Islet of Langerhans (tissue), 1 donor: ENCODE measurements at regions not wholly inside any gene's neighbourhood (a gene's known extent, or its start where the extent isn't known, plus 50 kb on each side); places are given as distances from the start of the nearest gene placed in this dataset.
"Not testable (repeated sequence)": the region's sequence is repeated elsewhere in the genome, so short reads cannot be mapped to it uniquely, and the experiment has no call there.

Source experiments
- FAIRE-seq: peaks from one replicate; lab custom pipeline; 2011; peaks lifted over from hg19 to GRCh38; lab: Jason Lieb, UNC

DNA sequence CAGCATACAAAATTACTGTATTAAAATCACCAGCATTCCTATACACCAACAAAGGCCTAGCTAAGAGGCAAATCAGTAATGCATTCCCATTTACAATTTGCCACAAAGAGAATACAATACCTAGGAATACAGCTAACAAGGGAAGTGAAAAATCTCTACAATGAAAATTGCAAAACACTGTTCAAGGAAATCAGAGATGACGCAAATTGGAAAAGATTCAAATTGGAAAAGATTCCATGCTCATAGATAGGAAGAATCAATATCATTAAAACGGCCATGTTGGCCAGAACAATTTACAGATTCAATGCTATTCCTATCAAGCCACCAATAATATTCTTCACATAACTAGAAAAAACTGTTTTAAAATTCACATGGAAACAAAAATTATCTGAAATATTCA is 123.0 kb upstream of the ANO5 start:
- FAIRE-seq = no peak

DNA sequence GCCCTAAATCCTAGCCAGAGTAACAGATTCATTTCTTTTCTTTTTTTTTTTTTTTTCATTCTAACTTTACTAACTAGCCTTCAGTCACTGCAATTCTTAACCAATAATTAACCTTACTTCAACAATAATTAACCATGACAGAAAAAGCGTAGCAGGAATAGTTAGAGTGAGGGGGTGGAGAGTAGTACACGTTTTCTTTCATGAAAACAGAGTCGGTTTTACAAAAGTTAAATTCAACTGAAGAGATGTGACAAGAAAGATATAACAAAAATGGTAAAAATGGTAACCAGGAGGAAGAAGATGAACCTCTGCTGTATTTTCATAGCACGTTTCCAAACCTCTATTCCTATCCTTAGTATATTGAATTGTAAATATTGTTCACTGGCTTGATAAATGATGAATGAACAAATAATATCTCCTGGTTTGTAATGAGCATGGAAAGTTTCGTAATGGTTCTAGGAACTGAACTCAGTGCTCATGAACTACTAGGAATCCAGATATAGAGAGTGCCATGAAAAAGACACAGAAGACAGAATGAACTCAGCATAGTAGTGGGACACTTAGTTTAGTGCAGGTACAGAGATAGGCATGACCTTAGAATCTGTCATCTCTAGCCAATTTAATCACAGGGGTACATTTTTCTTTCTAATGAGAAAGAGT is 116.5 kb upstream of the ANO5 start:
- no peak for FAIRE-seq

GRCh38 chr11:22078063-22078462 is 114.8 kb upstream of the ANO5 start:
- no peak for FAIRE-seq

DNA sequence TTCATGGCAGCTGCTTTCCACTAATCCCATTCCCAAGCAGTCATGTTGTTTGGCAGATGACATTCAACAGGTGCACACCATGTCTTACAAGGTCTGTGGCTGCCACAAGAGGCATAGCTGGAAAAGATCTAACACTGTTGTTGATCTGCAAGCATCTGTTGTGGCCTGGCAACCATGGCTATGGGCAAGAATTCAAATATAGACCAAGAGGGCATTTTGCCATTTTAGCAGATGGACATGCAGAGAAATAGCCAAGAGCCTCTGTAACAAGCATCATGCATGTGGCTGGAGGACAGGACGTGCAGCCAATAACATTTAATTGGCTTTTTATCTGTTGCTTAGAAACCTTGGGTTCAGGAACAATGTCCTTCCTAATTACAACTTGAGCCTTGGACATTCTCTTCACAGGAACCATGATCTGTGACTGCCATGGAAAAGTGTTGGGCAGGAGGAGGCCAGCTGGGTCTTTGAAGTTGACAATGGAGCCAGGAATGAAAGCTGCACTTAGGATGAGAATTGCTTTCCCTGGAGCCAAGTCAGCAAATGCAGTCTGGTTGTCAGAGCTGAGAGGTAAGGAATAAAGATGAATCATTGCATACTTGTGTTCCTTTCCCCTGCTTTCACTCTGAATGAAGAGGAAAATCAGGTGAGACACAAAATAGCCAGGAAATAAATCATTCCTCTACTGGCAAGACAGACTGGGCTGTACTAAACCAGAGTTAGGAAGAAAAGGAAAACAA is 113.6 kb upstream of the ANO5 start:
- FAIRE-seq = no peak

DNA sequence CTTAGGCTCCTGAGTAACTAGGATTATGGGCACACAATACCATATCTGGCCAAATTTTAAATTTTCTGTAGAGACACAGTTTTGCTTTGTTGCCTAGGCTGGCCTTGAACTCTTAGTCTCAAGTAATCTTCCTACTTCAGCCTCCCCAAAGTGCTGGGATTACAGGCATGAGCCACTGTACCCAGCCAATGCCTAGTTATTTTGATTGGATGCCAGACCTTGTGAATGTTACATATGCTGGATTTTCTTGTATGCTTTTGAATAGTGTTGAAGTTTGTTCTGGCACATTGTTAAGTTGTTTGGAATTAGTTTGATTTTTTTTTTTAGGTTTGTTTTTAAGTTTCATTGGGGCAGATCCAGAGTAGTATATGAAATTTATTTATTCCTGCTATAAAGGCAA is 110.7 kb upstream of the ANO5 start:
- no peak for FAIRE-seq

GRCh38 chr11:22082788-22083187 is 110.1 kb upstream of the ANO5 start:
- no peak for FAIRE-seq

DNA sequence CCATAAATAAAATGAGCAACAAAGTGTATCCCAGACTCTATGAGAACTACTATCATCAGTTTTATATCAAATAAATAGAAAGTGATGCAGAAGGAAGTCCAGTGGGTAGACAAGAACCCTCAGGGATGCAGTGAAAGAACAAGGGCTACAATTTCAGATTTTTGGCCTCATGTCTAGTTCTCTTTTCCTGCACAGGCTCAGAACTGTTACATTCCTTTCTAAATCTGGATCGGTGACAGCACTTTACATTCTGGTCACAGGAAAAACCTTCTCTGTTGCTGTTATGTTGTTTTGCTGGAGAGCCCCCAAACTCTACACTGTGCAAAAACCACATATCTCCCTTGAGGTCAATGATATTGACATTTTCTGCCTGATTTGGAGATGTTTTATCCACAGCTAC is 108.8 kb upstream of the ANO5 start:
- no peak for FAIRE-seq

GRCh38 chr11:22084564-22084963 is 108.3 kb upstream of the ANO5 start:
- no peak for FAIRE-seq

DNA sequence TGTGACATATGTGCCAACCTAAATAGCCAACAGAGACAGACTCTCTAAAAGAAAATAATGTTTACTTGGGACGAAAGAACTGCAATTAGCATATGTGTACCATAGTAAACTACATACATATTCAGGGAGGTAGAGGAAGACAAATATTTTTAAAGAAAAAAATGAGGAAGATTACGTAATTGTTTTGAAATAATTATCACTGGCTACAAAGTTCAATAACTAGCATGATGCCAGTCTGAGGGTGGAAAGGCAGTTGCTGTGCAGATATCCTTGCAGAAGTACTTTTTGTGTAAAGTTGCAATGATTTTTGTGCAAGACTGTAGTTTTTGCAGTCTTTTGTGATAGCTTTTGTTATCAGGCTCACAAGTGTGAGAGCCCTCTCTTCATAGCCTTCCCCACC is 103.3 kb upstream of the ANO5 start:
- no peak for FAIRE-seq

- FAIRE-seq = no peak
Measured at GRCh38 chr11:22106566-22106965, 86.3 kb upstream of the ANO5 start.

DNA sequence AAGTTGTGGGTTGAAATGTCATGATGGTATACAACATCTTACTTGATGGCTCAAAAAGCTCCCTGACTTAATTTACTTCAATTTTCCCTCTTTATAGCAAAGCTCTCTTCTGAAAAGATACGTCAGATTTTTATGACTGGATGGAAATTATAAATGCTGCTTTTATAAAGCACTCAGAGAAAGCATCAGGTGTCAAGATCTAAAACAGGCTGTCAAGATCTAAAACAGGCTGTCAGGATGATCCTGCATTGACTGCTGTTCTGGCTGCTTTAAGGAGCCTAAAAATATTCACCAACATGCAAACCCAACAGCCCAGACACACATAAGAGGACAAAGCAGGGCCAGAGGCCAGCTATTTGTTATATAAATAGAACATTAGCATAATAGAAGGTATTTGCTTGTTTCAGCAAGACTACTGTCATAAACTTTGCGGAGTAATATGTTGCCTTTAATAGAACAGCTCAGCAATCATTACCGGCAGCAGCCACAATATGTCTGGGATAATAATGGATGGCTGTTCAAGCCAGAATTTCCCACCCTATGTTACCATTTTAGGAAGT is 77.3 kb upstream of the ANO5 start:
- FAIRE-seq = no peak

DNA sequence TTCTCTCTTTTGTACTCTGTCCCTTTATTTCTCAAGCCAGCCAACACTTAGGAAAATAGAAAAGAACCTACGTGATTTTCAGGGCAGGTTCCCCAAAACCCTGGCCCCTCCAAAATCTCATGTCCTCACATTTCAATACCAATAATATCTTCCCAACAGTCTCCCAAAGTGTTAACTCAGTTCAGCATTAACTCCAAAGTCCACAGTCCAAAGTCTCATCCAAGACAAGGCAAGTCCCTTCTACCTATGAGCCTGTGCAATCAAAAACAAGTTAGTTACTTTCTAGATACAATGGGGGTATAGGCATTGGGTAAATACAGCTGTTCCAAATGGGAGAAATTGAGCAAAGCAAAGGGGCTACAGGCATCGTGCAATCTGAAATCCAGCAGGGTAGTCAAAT is 64.9 kb upstream of the ANO5 start:
- FAIRE-seq = not testable (repeated sequence)

GRCh38 chr11:22130462-22131053 is 62.3 kb upstream of the ANO5 start:
- peak; percentile 92 for FAIRE-seq

GRCh38 chr11:22133776-22134175 is 59.1 kb upstream of the ANO5 start:
- no peak for FAIRE-seq

- no peak for FAIRE-seq
Measured at GRCh38 chr11:22138264-22138663, 54.6 kb upstream of the ANO5 start.
